ENCODE measurements at regions not wholly inside any gene's neighbourhood (a gene's known extent, or its start where the extent isn't known, plus 50 kb on each side); places are given as distances from the start of the nearest gene placed in this dataset.
"Not testable (repeated sequence)": the region's sequence is repeated elsewhere in the genome, so short reads cannot be mapped to it uniquely, and the experiment has no call there.

DNA sequence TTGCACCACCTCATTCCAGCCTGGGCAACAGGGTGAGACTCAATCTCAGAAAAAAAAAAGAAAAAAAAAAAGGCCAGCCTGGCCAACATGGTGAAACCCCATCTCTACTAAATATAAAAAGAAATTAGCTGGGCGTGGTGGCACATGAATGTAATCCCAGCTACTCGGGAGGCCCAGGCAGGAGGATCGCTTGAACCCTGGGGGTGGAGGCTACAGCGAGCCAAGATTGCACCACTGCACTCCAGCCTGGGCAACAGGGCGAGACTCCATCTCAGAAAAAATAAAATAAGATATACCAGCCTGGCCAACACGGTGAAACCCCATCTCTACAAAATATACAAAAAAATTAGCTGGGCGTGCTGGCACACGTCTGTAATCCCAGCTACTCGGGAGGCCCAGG is 1602.3 kb downstream of the RPIA start:
- not testable (repeated sequence) for H3K4me3 ChIP-seq (ENCODE audit: low read length)

DNA sequence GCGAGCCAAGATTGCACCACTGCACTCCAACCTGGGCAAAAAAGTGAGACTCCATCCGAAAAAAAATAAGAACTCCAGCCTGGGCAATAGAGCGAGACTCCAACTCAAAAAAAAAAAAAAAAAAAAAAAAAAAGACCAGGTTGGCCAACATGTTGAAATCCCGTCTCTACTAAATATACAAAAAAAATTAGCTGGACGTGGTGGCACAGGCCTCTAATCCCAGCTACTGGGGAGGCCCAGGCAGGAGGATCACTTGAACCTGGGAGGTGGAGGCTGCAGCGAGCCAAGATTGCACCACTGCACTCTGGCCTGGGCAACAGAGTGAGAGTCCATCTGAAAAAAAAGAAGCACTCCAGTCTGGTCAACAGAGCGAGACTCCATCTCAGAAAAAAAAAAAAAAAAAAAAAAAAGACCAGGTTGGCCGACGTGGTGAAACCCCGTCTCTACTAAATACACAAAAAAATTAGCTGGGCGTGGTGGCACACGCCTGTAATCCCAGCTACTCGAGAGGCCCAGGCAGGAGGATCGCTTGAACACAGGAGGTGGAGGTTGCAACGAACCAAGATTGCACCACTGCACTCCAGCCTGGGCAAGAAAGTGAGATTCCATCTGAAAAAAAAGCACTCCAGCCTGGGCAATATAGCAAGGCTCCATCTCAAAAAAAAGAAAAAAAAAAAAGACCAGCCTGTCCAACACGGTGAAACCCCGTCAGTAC is 1603.7 kb downstream of the RPIA start:
- not testable (repeated sequence) for H3K4me1 ChIP-seq (ENCODE audit: control insufficient read depth, insufficient read depth, low read length); H3K9me3 ChIP-seq (replicated peaks; ENCODE audit: low read length); H3K4me2 ChIP-seq (ENCODE audit: low read length); H3K9ac ChIP-seq (ENCODE audit: low read depth, low read length); H3K4me3 ChIP-seq (ENCODE audit: low read length); H3K27me3 ChIP-seq (ENCODE audit: control insufficient read depth, insufficient read depth, low read length); H3K36me3 ChIP-seq (ENCODE audit: insufficient read depth, low read length)

More for the DNA sequence above, 1602.3 kb downstream of the RPIA start:
- H3K9me3 ChIP-seq (replicated peaks; ENCODE audit: low read length); H3K9ac ChIP-seq (ENCODE audit: low read depth, low read length); H3K4me2 ChIP-seq (ENCODE audit: low read length); H3K27me3 ChIP-seq (ENCODE audit: control insufficient read depth, insufficient read depth, low read length); H3K4me1 ChIP-seq (ENCODE audit: control insufficient read depth, insufficient read depth, low read length); H3K36me3 ChIP-seq (ENCODE audit: insufficient read depth, low read length): not testable (repeated sequence)

DNA sequence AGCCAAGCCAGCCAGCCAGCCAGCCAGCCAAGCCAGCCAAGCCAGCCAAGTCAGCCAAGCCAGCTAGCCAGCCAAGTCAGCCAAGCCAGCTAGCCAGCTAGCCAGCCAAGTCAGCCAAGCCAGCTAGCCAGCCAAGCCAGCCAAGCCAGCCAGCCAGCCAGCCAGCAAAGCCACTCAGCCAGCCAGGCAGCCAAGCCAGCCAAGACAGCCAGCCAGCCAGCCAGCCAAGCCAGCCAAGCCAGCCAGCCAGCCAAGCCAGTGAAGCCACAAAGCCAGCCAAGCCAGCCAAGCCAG is 1605.0 kb downstream of the RPIA start:
- H3K9me3 ChIP-seq (replicated peaks; ENCODE audit: low read length); H3K9ac ChIP-seq (ENCODE audit: low read depth, low read length): not testable (repeated sequence)

DNA sequence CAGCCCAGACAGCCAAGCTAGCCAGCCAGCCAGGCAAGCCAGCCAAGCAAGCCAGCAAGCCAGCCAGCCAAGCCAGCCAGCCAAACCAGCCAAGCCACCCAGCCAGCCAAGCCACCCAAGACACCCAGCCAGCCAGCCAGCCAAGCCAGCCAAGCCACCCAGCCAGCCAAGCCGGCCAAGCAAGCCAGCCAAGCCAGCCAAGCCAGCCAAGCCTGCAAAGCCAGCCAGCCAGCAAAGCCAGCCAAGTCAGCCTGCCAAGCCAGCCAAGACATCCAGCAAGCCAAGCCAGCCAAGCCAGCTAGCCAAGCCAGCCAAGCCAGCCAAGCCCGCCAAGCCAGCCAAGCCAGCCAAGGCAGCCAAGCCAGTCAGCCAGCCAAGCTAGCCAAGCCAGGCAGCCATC is 1606.2 kb downstream of the RPIA start:
- H3K4me3 ChIP-seq (ENCODE audit: low read length); H3K9ac ChIP-seq (ENCODE audit: low read depth, low read length); H3K4me1 ChIP-seq (ENCODE audit: control insufficient read depth, insufficient read depth, low read length); H3K4me2 ChIP-seq (ENCODE audit: low read length); H3K27me3 ChIP-seq (ENCODE audit: control insufficient read depth, insufficient read depth, low read length); H3K36me3 ChIP-seq (ENCODE audit: insufficient read depth, low read length); H3K9me3 ChIP-seq (replicated peaks; ENCODE audit: low read length): not testable (repeated sequence)

More for the DNA sequence above, 1605.0 kb downstream of the RPIA start:
- H3K4me2 ChIP-seq (ENCODE audit: low read length); H3K36me3 ChIP-seq (ENCODE audit: insufficient read depth, low read length); H3K4me1 ChIP-seq (ENCODE audit: control insufficient read depth, insufficient read depth, low read length); H3K27me3 ChIP-seq (ENCODE audit: control insufficient read depth, insufficient read depth, low read length); H3K4me3 ChIP-seq (ENCODE audit: low read length): not testable (repeated sequence)

DNA sequence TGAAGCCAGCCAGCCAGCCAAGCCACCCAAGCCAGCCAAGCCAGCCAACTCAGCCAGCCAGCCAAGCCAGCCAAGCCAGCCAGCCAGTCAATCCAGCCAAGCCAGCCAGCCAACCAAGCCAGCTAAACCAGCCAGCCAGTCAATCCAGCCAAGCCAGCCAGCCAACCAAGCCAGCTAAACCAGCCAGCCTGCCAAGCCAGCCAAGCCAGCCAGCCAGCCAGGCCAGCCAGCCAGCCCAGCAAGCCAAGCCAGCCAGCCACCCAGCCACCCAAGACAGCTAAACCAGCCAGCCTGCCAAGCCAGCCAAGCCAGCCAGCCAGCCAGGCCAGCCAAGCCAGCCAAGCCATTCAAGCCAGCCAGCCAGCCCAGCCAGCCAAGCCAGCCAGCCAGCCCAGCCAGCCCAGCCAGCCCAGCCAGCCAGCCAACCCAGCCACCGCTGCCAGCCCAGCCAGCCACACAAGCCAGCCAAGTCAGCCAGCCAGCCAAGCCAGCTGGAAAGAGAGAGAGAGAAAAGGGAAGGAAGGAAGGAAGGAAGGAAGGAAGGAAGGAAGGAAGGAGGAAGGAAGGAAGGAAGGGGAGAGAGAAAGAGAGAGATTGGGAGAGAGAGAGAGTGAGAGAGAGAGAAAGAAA is 1606.8 kb downstream of the RPIA start:
- not testable (repeated sequence) for H3K4me3 ChIP-seq (ENCODE audit: low read length); H3K36me3 ChIP-seq (ENCODE audit: insufficient read depth, low read length); H3K27me3 ChIP-seq (ENCODE audit: control insufficient read depth, insufficient read depth, low read length); H3K9me3 ChIP-seq (replicated peaks; ENCODE audit: low read length); H3K4me1 ChIP-seq (ENCODE audit: control insufficient read depth, insufficient read depth, low read length); H3K9ac ChIP-seq (ENCODE audit: low read depth, low read length); H3K4me2 ChIP-seq (ENCODE audit: low read length)

DNA sequence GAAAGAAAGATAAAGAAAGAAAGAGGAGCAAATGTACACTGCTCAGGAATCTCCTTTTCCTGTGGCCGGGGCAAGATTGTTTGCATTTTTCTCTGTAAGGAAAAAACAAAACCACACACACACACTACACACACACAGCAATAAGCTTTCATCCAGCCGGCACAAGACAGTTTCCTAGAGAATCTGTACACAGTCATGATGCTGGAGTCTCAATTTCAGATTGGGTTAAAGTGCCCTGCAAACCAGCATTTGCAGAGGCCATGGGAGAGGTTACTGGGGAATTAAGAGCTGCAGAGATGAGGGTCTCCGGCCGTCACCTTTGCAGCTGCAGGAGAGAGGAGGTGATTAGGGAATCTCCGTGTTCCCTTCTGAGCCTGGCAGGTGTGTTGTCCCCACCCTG is 1607.5 kb downstream of the RPIA start:
- H3K27me3 ChIP-seq (ENCODE audit: control insufficient read depth, insufficient read depth, low read length); H3K4me1 ChIP-seq (ENCODE audit: control insufficient read depth, insufficient read depth, low read length); H3K9ac ChIP-seq (ENCODE audit: low read depth, low read length); H3K36me3 ChIP-seq (ENCODE audit: insufficient read depth, low read length); H3K4me3 ChIP-seq (ENCODE audit: low read length); H3K9me3 ChIP-seq (replicated peaks; ENCODE audit: low read length); H3K4me2 ChIP-seq (ENCODE audit: low read length): not testable (repeated sequence)

DNA sequence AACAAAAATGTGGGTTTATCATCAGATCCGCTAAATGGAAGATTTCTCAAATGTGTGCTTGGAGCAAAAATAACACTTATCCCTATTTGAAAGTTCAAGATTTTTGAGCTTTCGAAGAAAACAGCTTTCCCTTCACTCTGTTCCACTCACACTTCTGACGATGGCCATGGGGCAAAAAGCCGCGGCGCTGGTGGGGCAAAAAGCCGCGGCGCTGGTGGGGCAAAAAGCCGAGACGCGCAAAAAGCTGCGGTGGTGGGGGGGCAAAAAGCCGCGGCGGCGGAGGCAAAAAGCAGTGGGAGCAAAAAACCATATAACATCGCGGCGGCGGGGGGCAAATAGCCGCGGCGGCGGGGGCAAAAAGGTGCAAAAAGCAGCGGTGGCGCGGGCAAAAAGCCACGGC is 1631.5 kb downstream of the RPIA start:
- not testable (repeated sequence) for H3K4me3 ChIP-seq (ENCODE audit: low read length); H3K4me1 ChIP-seq (ENCODE audit: control insufficient read depth, insufficient read depth, low read length); H3K36me3 ChIP-seq (ENCODE audit: insufficient read depth, low read length); H3K4me2 ChIP-seq (ENCODE audit: low read length); H3K9ac ChIP-seq (ENCODE audit: low read depth, low read length); H3K27me3 ChIP-seq (ENCODE audit: control insufficient read depth, insufficient read depth, low read length); H3K9me3 ChIP-seq (replicated peaks; ENCODE audit: low read length)

DNA sequence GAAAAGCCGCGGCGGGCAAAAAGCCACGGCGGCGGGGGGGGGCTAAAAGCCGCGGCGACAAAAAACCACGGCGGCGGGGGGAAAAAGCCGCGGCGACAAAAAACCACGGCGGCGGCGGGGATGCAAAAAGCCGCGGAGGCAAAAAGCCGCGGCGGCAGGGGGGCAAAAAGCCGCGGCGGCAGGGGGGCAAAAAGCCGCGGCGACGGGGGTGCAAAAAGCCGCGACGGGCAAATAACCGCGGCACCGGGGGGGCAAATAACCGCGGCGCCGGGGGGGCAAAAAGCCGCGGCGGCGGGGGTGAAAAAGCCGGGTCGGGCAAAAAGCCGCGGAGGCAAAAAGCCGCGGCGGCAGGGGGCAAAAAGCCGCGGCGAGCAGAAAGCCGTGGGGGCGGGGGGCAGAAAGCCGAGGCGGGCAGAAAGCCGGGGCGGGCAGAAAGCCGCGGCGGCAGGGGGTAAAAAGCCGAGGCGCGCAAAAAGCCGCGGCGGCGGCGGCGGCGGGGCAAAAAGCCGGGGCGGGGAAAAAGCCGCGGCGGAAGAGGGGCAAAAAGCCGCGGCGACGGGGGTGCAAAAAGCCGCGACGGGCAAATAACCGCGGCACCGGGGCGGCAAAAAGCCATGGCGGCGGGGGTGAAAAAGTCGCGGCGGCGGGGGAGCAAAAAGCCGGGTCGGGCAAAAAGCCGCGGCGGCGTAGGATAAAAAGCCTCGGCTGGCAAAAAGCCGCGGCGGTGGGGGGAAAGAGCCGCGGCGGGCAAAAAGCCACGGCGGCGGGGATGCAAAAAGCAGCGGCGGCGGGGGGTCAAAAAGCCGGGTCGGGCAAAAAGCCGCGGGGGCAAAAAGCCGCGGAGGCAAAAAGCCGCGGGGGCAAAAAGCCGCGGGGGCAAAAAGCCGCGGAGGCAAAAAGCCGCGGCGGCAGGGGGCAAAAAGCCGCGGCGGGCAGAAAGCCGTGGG is 1632.4 kb downstream of the RPIA start:
- H3K36me3 ChIP-seq (ENCODE audit: insufficient read depth, low read length); H3K9me3 ChIP-seq (replicated peaks; ENCODE audit: low read length); H3K27me3 ChIP-seq (ENCODE audit: control insufficient read depth, insufficient read depth, low read length); H3K4me3 ChIP-seq (ENCODE audit: low read length); H3K9ac ChIP-seq (ENCODE audit: low read depth, low read length); H3K4me1 ChIP-seq (ENCODE audit: control insufficient read depth, insufficient read depth, low read length); H3K4me2 ChIP-seq (ENCODE audit: low read length): not testable (repeated sequence)

DNA sequence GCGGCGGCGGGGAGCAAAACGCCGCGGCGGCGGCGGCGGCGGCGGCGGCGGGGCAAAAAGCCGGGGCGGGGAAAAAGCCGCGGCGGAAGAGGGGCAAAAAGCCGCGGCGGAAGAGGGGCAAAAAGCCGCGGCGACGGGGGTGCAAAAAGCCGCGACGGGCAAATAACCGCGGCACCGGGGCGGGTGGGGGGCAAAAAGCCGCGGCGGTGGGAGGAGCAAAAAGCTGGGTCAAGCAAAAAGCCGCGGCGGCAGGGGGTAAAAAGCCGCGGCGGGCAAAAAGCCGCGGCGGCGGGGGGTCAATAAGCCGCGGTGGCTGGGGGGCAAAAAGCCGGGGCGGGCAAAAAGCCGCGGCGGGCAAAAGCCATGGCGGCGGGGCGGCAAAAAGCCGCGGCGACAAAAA is 1633.2 kb downstream of the RPIA start:
- H3K36me3 ChIP-seq (ENCODE audit: insufficient read depth, low read length); H3K4me1 ChIP-seq (ENCODE audit: control insufficient read depth, insufficient read depth, low read length); H3K4me3 ChIP-seq (ENCODE audit: low read length); H3K27me3 ChIP-seq (ENCODE audit: control insufficient read depth, insufficient read depth, low read length); H3K9ac ChIP-seq (ENCODE audit: low read depth, low read length); H3K9me3 ChIP-seq (replicated peaks; ENCODE audit: low read length); H3K4me2 ChIP-seq (ENCODE audit: low read length): not testable (repeated sequence)

DNA sequence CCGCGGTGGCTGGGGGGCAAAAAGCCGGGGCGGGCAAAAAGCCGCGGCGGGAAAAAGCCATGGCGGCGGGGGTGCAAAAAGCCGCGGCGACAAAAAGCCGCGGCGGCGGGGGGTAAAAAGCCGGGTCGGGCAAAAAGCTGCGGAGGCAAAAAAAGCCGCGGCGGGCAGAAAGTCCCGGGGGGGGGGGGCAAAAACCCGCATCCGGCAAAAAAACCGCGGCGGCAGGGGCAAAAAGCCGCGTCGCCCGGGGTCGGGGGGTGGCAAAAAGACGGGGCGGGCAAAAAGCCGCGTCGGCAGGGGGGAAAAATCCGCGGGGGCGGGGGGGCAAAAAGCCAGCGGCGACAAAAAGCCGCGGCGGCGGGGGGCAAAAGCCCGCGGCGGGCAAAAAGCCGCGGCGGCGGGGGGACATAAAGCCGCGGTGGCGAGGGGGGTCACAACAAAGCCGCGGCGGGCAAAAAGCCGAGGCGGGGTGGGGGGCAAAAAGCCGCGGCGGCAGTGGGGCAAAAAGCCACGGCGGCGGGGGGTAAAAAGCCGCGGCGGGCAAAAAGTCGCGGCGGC is 1634.4 kb downstream of the RPIA start:
- not testable (repeated sequence) for H3K4me3 ChIP-seq (ENCODE audit: low read length)

DNA sequence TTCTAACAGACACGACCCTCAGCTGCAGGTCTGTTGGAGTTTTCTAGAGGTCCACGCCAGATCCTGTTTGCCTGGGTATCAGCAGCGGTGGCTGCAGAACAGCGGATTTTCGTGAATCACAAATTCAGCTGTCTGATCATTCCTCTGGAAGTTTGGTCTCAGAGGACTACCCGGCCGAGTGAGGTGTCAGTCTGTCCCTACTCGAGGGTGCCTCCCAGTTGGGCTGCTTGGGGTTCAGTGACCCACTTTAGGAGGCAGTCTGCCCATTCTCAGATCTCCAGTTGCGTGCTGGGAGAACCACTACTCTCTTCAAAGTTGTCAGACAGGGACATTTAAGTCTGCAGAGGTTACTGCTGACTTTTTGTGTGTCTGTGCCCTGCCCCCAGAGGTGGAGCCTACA is 1664.1 kb downstream of the RPIA start:
- not testable (repeated sequence) for H3K4me3 ChIP-seq (ENCODE audit: low read length); H3K36me3 ChIP-seq (ENCODE audit: insufficient read depth, low read length); H3K9ac ChIP-seq (ENCODE audit: low read depth, low read length); H3K27me3 ChIP-seq (ENCODE audit: control insufficient read depth, insufficient read depth, low read length); H3K4me1 ChIP-seq (ENCODE audit: control insufficient read depth, insufficient read depth, low read length); H3K9me3 ChIP-seq (replicated peaks; ENCODE audit: low read length); H3K4me2 ChIP-seq (ENCODE audit: low read length)

More for the DNA sequence above, 1634.4 kb downstream of the RPIA start:
- H3K36me3 ChIP-seq (ENCODE audit: insufficient read depth, low read length); H3K9me3 ChIP-seq (replicated peaks; ENCODE audit: low read length); H3K9ac ChIP-seq (ENCODE audit: low read depth, low read length); H3K27me3 ChIP-seq (ENCODE audit: control insufficient read depth, insufficient read depth, low read length); H3K4me2 ChIP-seq (ENCODE audit: low read length); H3K4me1 ChIP-seq (ENCODE audit: control insufficient read depth, insufficient read depth, low read length): not testable (repeated sequence)
